Thyroid gland (tissue), 4 donors: ENCODE measurements at regions not wholly inside any gene's neighbourhood (a gene's known extent, or its start where the extent isn't known, plus 50 kb on each side); places are given as distances from the start of the nearest gene placed in this dataset.

Experiments used
- DNase-seq, 2 donors: peaks; one replicate each; pipeline ENCODE4 v3.0.0-alpha.2; 2019
- H3K27ac ChIP-seq, 3 donors: fragments of 200-600 bp; sonication (generic); 1 replicate in 2 of 3; 2 replicates in 1 of 3; pipeline ENCODE4 v1.5.1; 2016 to 2019; ENCODE audit warnings: mild to moderate bottlenecking in 1 of 3, moderate library complexity in 1 of 3
- H3K27me3 ChIP-seq: fragments of 200-600 bp; sonication (generic); one replicate; pipeline ENCODE4 v1.5.1; 2019
- H3K36me3 ChIP-seq, 2 donors: fragments of 200-600 bp; sonication (generic); one replicate each; pipeline ENCODE4 v1.5.1; 2016 to 2019
- H3K4me1 ChIP-seq, 2 donors: fragments of 200-600 bp; sonication (generic); one replicate each; pipeline ENCODE4 v1.5.1; 2017 to 2019
- H3K4me3 ChIP-seq, 3 donors: fragments of 200-600 bp; sonication (generic); replicated peaks in 1 of 3; 1 replicate in 2 of 3; 2 replicates in 1 of 3; pipeline ENCODE4 v1.5.1; 2016; ENCODE audit warnings: mild to moderate bottlenecking in 1 of 3
- H3K9me3 ChIP-seq: fragments of 200-600 bp; sonication (generic); one replicate; pipeline ENCODE4 v1.5.1; 2017
- CTCF ChIP-seq, 6 experiments: fragments of 200-600 bp in 3 of 6; fragments of 450-650 bp in 3 of 6; sonication (generic) in 3 of 6; IDR thresholded peaks; one replicate each; pipeline ENCODE4 v1.5.1; 2016 to 2019; ENCODE audit warnings: antibody characterized with exemption in 6 of 6, mild to moderate bottlenecking in 2 of 6, inconsistent platforms in 1 of 6, moderate library complexity in 1 of 6
- POLR2A ChIP-seq, 2 donors: fragments of 450-650 bp; IDR thresholded peaks; one replicate each; pipeline ENCODE4 v1.6.1; 2017; ENCODE audit warnings: antibody characterized with exemption in 2 of 2, mild to moderate bottlenecking in 2 of 2, moderate library complexity in 1 of 2
- WGBS, 2 donors: methylation state at CpG; one replicate each; pipeline ENCODE4 v1.1.5; 2017; 5-methylcytosine and 5-hydroxymethylcytosine counted together
- intact Hi-C: fragments of 100-400 bp; cut with DNase I; formaldehyde crosslinking; loops from one replicate; pipeline ENCODE4 v1.15.1; 2023

GRCh38 chr4:165602621-165603020 lies 223.8 kb downstream of the CPE start:
- no peaks in the 10 kb centered on the region for H3K36me3 ChIP-seq
- H3K9me3 ChIP-seq = no peaks in the 10 kb centered on the region
- intact Hi-C loops = no loop called here
- 84 to 92% methylated on average over 4 of the region's 4 CpGs for WGBS, 2 donors
- no peaks in the 10 kb centered on the region for H3K4me1 ChIP-seq
- no peak for TF ChIP-seq CTCF (IDR thresholded peaks at IDR 0.05)
- TF ChIP-seq POLR2A (IDR thresholded peaks at IDR 0.05) = no peak
- no peak for DNase-seq
- H3K27me3 ChIP-seq = no peaks in the 10 kb centered on the region
- H3K4me3 ChIP-seq = no peak overlapping the region
- no peak overlapping the region for H3K27ac ChIP-seq

DNA sequence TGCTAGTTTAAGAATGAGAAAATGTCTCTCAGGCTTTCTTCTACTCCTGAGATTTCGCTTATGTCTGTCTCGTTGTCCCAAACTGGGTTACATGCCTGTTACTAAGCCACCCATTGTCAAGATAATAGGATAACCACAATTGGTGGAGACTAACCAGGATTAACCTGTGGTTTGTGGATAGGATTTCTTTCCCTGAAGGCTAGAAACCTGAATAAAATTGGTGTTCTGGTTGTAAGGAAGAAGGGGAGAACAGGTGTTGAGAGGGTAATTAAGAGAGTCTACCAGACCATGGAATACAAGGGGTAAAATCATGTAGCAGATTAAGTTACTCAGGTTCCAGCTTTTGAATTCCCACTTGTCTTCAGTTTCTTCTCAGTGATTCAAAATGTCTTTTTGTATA lies 225.4 kb downstream of the CPE start:
- Histone ChIP-seq H3K27ac (no peak overlapping the region), H3K4me3 (no peak overlapping the region), H3K27me3 (no peaks in the 10 kb centered on the region), H3K4me1 (no peaks in the 10 kb centered on the region), H3K36me3 (no peaks in the 10 kb centered on the region), H3K9me3 (no peaks in the 10 kb centered on the region)
- intact Hi-C loops = no loop called here
- TF ChIP-seq CTCF (IDR thresholded peaks at IDR 0.05) (no peak), POLR2A (IDR thresholded peaks at IDR 0.05) (no peak)
- WGBS, 2 donors = 82 to 84% methylated on average over 2 of the region's 2 CpGs
- no peak for DNase-seq

DNA sequence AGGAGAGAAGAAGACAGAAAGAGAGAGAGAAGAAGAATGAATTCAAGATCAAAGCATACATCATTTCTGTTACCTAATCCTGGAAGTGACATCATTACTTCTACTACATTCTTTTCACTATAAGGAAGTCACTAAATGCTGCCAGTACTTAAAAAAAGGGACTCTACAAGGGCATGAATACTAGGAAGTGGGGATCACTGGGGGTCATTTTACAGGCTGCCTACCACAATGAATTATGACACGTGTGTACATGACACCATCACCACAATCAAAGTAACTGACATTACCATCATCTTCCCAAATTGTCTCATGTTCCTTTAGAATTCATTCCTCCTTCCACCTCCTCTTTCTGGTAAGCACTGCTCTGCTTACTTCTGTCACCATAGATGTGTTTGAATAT lies 227.0 kb downstream of the CPE start:
- no peak overlapping the region for H3K4me3 ChIP-seq
- no peaks in the 10 kb centered on the region for H3K36me3 ChIP-seq
- no peaks in the 10 kb centered on the region for H3K9me3 ChIP-seq
- DNase-seq = no peak
- H3K27me3 ChIP-seq = no peaks in the 10 kb centered on the region
- H3K27ac ChIP-seq = no peak overlapping the region
- TF ChIP-seq CTCF (IDR thresholded peaks at IDR 0.05) = no peak
- no peak for TF ChIP-seq POLR2A (IDR thresholded peaks at IDR 0.05)
- H3K4me1 ChIP-seq = no peaks in the 10 kb centered on the region
- intact Hi-C loops = no loop called here
- 64 to 82% methylated on average over 1 of the region's 1 CpG for WGBS, 2 donors

GRCh38 chr4:165606465-165607205 lies 227.8 kb downstream of the CPE start:
- Histone ChIP-seq H3K36me3 (no peaks in the 10 kb centered on the region), H3K27ac (no peak overlapping the region), H3K9me3 (no peaks in the 10 kb centered on the region), H3K27me3 (no peaks in the 10 kb centered on the region), H3K4me3 (no peak overlapping the region), H3K4me1 (no peaks in the 10 kb centered on the region)
- 78 to 82% methylated on average over 2 of the region's 2 CpGs for WGBS, 2 donors
- no peak for DNase-seq
- intact Hi-C loops = no loop called here
- TF ChIP-seq POLR2A (IDR thresholded peaks at IDR 0.05) (no peak), CTCF (IDR thresholded peaks at IDR 0.05) (no peak)

DNA sequence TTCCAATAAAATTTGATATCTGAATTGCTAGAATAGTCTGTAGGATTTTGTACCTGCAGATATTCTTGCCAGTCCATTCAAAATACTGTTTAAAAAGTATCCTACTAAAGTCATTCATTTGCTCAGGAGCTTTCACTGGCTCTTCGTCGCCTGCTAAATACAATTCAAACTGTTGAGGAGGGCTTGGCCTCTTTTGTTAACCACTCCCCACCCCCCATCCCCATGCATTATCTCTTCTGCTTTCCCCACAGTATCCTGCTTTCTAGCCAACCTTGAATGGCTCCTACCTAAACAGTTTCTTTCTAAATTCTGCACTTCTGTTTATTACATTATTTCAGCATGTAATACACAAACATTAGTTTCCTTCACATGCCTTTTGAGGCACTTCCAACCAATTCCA lies 230.8 kb downstream of the CPE start:
- Histone ChIP-seq H3K9me3 (no peaks in the 10 kb centered on the region), H3K4me1 (no peaks in the 10 kb centered on the region), H3K27ac (no peak overlapping the region), H3K27me3 (no peaks in the 10 kb centered on the region), H3K4me3 (no peak overlapping the region), H3K36me3 (no peaks in the 10 kb centered on the region)
- TF ChIP-seq POLR2A (IDR thresholded peaks at IDR 0.05) (no peak), CTCF (IDR thresholded peaks at IDR 0.05) (no peak)
- intact Hi-C loops = no loop called here
- DNase-seq = no peak
- 81 to 84% methylated on average over 2 of the region's 2 CpGs for WGBS, 2 donors
